ENCODE measurements at regions not wholly inside any gene's neighbourhood (a gene's known extent, or its start where the extent isn't known, plus 50 kb on each side); places are given as distances from the start of the nearest gene placed in this dataset.

DNA sequence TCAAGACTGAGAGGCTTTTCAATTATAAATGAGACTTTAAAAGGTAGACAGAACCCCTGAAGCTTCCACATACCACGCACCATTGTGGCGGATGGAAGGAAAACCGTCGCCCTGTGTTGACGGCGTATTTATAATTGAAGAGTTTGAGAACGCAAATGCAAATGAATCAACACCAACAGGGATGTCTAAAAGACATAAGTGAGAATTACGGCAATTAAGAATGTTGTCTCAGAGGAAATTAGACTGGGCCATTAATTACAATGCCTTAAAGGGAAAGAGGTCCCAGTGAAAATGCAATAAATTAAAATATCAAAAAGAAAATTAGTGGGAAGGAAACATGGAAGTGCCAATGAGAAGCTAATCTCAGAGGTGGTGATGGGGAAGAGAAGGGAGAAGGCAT lies 148.5 kb upstream of the XYLT1 start:
- Histone ChIP-seq H3K4me3 (no peak overlapping the region), H3K27me3 (no peaks in the 10 kb centered on the region), H3K4me1 (no peaks in the 10 kb centered on the region), H3K9ac (no peak overlapping the region), H3K4me2 (no peak overlapping the region), H4K20me1 (no peaks in the 10 kb centered on the region), H3K36me3 (no peaks in the 10 kb centered on the region), H3K9me3 (replicated peaks in 1 of 11) (peaks cover 0 to 4% (median 1%) of the 10 kb centered on the region in 11 experiments; a peak in 5 of 22 replicates), H3K27ac (no peak overlapping the region)
- TF ChIP-seq Cebpa-rat (IDR thresholded peaks at IDR 0.05), result no peak

DNA sequence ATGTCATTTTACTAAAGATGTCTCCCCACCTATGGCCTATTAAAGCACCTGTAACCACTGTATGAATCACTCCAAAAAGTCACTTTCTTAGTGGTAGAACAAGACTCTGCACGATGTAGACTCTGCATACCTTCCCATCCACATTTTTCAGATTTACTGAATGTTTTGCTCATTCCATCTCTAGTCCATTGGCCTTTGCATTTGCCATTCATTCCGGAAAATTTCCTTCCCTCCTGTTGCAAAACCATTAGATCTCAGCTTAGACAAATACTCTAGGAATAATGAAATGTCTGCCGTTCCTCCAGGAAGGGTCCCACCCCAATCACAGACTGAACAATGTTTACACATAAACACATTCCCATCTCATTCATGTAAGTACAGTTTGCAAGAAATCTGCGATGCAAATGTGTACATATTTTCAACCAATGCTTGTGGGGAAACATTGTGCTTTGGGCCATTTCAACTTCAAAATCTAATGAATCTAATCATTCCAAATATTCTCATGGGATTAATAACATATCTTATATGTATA lies 146.3 kb upstream of the XYLT1 start:
- TF ChIP-seq Cebpa-rat (IDR thresholded peaks at IDR 0.05), result no peak
- Histone ChIP-seq H4K20me1 (no peaks in the 10 kb centered on the region), H3K27me3 (no peaks in the 10 kb centered on the region), H3K36me3 (no peaks in the 10 kb centered on the region), H3K4me1 (no peaks in the 10 kb centered on the region), H3K9ac (no peak overlapping the region), H3K4me2 (no peak overlapping the region), H3K27ac (no peak overlapping the region), H3K9me3 (replicated peaks in 1 of 11) (no peaks in the 10 kb centered on the region), H3K4me3 (no peak overlapping the region)

DNA sequence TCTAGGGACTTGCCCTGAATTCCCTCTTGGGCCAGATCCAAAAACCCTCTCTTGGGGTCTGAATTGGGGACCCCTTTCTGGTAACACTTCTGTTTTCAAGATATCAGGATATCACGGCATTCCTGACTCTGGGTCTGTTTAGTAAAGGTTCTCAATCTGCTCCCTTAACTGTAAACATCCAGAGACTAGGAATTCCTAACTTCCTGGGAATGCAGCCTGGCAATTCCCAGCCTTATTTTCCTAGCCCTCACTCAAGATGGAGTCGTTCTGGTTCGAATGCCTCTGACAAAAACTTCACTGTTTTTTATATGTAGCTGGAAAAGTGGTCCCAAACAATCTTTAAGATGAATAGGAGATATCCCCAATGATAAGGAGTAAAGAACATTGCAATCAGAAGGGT lies 141.6 kb upstream of the XYLT1 start:
- Histone ChIP-seq H3K9ac (no peak overlapping the region), H3K9me3 (replicated peaks in 1 of 11) (no peaks in the 10 kb centered on the region), H4K20me1 (no peaks in the 10 kb centered on the region), H3K4me1 (peaks cover 0 to 5% (median 4%) of the 10 kb centered on the region in 10 experiments; a peak in 14 of 20 replicates), H3K4me2 (no peak overlapping the region), H3K27me3 (no peaks in the 10 kb centered on the region), H3K27ac (no peak overlapping the region), H3K4me3 (no peak overlapping the region), H3K36me3 (no peaks in the 10 kb centered on the region)
- TF ChIP-seq Cebpa-rat (IDR thresholded peaks at IDR 0.05), result no peak

DNA sequence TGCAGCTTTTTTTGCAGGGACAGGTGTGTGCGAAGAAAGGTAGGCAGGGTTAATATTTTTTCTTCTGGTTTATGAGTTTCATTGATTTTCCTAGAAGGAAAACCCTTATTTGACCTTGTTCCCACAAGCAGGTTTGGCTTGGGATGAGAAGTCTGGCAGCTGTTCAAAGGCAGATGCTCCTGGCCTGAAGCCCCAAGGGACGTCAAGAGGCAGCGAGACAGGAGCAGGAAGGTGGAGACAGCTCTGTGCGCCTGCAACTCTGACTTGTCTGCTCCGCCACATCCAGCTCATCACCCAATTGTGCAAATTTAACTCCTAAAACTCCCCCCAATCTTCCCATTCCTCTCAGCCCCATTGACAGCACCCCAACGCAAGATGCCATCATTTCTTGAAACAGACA lies 136.8 kb upstream of the XYLT1 start:
- Histone ChIP-seq H3K9ac (no peak overlapping the region), H4K20me1 (no peaks in the 10 kb centered on the region), H3K9me3 (replicated peaks in 1 of 11) (no peaks in the 10 kb centered on the region), H3K4me2 (peak overlapping the region in 7 of 11 experiments; percentile 2 to 49 (median 39); a peak in 10 of 22 replicates), H3K36me3 (no peaks in the 10 kb centered on the region), H3K4me3 (no peak overlapping the region), H3K27ac (no peak overlapping the region), H3K4me1 (peaks cover 0 to 12% (median 10%) of the 10 kb centered on the region in 10 experiments; a peak in 14 of 20 replicates), H3K27me3 (no peaks in the 10 kb centered on the region)
- TF ChIP-seq Cebpa-rat (IDR thresholded peaks at IDR 0.05), result no peak

DNA sequence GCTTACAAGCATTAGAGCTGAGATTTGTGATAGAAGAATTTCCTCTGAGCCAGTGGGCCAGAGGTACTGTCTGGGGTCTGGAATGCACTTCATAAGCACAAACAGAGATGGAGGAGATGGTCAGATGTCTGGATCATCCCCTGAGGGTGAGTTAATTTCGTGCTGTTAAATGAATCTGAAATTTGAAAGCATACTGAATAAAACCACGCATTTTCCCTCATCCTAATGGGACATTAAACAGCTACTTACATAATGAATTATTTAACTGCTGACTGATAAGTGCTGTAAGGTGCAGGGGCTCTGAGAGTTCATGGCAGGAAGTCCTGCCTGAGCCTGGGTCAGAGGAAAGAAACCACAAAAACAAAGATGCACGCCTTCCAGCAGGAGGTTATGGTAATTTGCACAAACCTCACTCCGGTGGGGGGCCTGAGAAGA lies 136.3 kb upstream of the XYLT1 start:
- TF ChIP-seq Cebpa-rat (IDR thresholded peaks at IDR 0.05), result no peak
- Histone ChIP-seq H3K4me3 (no peak overlapping the region), H3K4me2 (peak overlapping the region in 7 of 11 experiments; percentile 2 to 49 (median 39); a peak in 11 of 22 replicates), H4K20me1 (no peaks in the 10 kb centered on the region), H3K27me3 (no peaks in the 10 kb centered on the region), H3K36me3 (no peaks in the 10 kb centered on the region), H3K4me1 (peaks cover 0 to 12% (median 10%) of the 10 kb centered on the region in 10 experiments; a peak in 14 of 20 replicates), H3K9ac (no peak overlapping the region), H3K27ac (no peak overlapping the region), H3K9me3 (replicated peaks in 1 of 11) (no peaks in the 10 kb centered on the region)

DNA sequence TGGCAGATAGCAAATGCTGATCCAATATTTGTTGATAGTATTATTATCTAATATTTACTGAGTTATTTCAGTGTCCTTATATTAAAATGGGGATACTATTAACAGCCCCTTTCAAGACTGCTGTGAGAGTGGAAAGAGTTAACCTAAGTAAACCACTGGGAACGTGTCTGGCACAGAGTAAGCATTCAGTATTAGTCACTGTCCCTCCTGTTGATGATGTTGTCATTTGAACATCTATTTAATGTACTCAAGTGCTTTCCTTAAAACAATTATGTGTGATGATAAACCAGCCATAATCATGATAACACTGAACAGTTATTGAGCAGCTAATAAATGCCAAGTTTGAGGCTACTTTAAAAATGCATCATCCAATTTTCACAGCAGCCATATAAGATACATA lies 135.7 kb upstream of the XYLT1 start:
- no peak for TF ChIP-seq Cebpa-rat (IDR thresholded peaks at IDR 0.05)

DNA sequence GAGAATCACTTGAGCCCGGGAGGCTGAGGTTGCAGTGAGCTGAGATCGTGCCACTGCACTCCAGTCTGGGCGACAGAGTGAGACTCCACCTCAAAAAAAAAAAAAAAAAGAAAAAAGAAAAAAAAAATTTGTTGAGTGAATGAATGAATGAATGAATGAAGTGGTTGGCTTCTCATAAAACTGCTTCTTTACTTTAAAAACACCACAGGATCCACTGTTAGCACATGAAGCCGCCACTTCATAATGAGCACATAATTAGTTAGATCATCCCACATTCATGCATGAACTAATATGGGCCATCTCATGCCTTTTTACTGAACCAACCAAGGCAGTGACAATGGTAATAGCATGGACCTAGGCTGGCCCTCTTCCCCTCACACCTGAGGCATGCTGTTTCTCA lies 135.0 kb upstream of the XYLT1 start:
- H3K4me1 ChIP-seq, result peaks cover 0 to 12% (median 10%) of the 10 kb centered on the region in 10 experiments; a peak in 14 of 20 replicates
- TF ChIP-seq Cebpa-rat (IDR thresholded peaks at IDR 0.05), result no peak

More for the DNA sequence above, 135.7 kb upstream of the XYLT1 start:
- H3K27me3 ChIP-seq, result no peaks in the 10 kb centered on the region
- peak overlapping the region in 3 of 11 experiments; percentile 30 to 49 (median 39); a peak in 2 of 22 replicates for H3K4me2 ChIP-seq
- no peaks in the 10 kb centered on the region for H3K9me3 ChIP-seq (replicated peaks in 1 of 11)
- H4K20me1 ChIP-seq, result no peaks in the 10 kb centered on the region
- peaks cover 0 to 12% (median 10%) of the 10 kb centered on the region in 10 experiments; a peak in 14 of 20 replicates for H3K4me1 ChIP-seq
- no peak overlapping the region for H3K9ac ChIP-seq
- H3K27ac ChIP-seq, result no peak overlapping the region
- no peaks in the 10 kb centered on the region for H3K36me3 ChIP-seq
- no peak overlapping the region for H3K4me3 ChIP-seq

DNA sequence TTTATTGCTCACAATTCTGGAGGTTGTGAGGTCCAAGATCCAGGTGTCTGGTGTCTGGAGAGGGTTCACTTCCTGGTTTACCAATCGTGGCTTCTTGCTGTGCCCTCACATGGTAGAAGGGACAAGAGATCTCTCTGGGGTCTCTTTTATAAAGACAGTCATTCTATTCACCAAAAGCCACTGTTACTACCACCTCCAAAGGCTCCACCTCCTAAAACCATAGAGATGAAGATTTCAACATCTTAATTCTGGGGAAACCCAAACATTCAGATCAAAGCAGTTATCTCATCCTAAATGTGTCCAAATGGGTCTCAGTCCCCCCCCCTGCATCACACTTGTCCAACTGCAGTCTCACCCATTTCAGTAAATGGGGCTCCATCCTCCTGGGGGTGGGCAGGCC lies 132.9 kb upstream of the XYLT1 start:
- Histone ChIP-seq H3K4me1 (peaks cover 0 to 12% (median 10%) of the 10 kb centered on the region in 10 experiments; a peak in 14 of 20 replicates), H3K4me3 (no peak overlapping the region), H3K36me3 (no peaks in the 10 kb centered on the region), H4K20me1 (no peaks in the 10 kb centered on the region), H3K27ac (no peak overlapping the region), H3K9me3 (replicated peaks in 1 of 11) (peaks cover 9 to 24% (median 10%) of the 10 kb centered on the region in 11 experiments), H3K9ac (no peak overlapping the region), H3K27me3 (no peaks in the 10 kb centered on the region), H3K4me2 (no peak overlapping the region)
- no peak for TF ChIP-seq Cebpa-rat (IDR thresholded peaks at IDR 0.05)

More for the DNA sequence above, 135.0 kb upstream of the XYLT1 start:
- no peaks in the 10 kb centered on the region for H3K27me3 ChIP-seq
- peaks cover 0 to 3% (median 0%) of the 10 kb centered on the region in 11 experiments; a peak in 2 of 22 replicates for H3K9me3 ChIP-seq (replicated peaks in 1 of 11)
- H3K4me3 ChIP-seq, result no peak overlapping the region
- no peaks in the 10 kb centered on the region for H3K36me3 ChIP-seq
- no peak overlapping the region for H3K4me2 ChIP-seq
- H4K20me1 ChIP-seq, result no peaks in the 10 kb centered on the region
- H3K9ac ChIP-seq, result no peak overlapping the region
- H3K27ac ChIP-seq, result no peak overlapping the region

DNA sequence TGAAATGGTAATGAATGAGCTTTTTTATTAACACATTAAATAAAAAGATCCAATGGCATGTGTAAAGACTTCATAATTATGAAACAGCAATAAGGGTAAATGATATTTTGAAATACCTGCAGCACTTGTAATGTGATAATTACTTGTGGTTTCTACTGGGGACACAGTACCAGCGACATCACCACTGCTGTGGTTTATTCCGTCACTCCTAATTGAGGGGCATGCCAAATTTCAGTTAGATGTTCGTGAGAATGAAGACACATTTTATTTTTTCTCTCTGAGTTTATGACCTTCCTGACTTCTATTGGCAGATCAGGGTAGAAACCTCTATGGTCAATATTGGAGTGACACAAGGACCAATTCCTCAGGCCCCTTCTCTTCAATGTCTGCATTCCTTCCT lies 131.9 kb upstream of the XYLT1 start:
- Histone ChIP-seq H3K36me3 (no peaks in the 10 kb centered on the region), H3K4me1 (peaks cover 0 to 11% (median 9%) of the 10 kb centered on the region in 10 experiments; a peak in 14 of 20 replicates), H3K9ac (no peak overlapping the region), H3K27ac (no peak overlapping the region), H3K4me3 (no peak overlapping the region), H3K4me2 (no peak overlapping the region), H3K27me3 (no peaks in the 10 kb centered on the region), H4K20me1 (no peaks in the 10 kb centered on the region), H3K9me3 (replicated peaks in 1 of 11) (peaks cover 16 to 34% (median 18%) of the 10 kb centered on the region in 11 experiments)
- TF ChIP-seq Cebpa-rat (IDR thresholded peaks at IDR 0.05), result no peak

DNA sequence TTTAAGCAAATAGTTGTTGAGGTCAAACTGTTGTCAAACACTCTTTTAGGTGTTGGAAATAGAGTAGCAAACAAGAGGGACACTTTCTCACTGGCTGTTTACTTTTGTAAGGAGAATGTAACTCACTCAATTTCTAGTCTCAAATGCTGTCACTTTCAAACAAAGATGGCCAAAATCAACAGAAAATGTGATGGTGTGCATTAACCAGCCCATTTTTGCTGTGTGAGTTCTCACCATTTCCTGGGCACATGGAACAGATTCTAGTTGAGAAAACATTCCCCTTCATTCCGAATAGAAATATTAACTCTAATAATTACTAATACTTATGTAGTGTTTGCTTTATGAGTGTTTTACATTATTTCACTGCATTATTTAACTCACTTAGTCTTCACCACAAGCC lies 128.2 kb upstream of the XYLT1 start:
- TF ChIP-seq Cebpa-rat (IDR thresholded peaks at IDR 0.05), result no peak
- Histone ChIP-seq H3K27me3 (no peaks in the 10 kb centered on the region), H3K4me3 (no peak overlapping the region), H3K36me3 (no peaks in the 10 kb centered on the region), H3K27ac (no peak overlapping the region), H3K9me3 (replicated peaks in 1 of 11) (peaks cover 16 to 48% (median 19%) of the 10 kb centered on the region in 11 experiments), H3K9ac (no peak overlapping the region), H3K4me1 (no peaks in the 10 kb centered on the region), H4K20me1 (no peaks in the 10 kb centered on the region), H3K4me2 (no peak overlapping the region)
